PFSK-1 (cell line): ENCODE measurements at regions not wholly inside any gene's neighbourhood (a gene's known extent, or its start where the extent isn't known, plus 50 kb on each side); places are given as distances from the start of the nearest gene placed in this dataset.

Source experiments
- FOXP2 ChIP-seq: optimal IDR thresholded peaks from 2 replicates; pipeline ENCODE3; 2011; ENCODE audit warnings: borderline replicate concordance, control low read depth, inconsistent platforms; ENCODE audit not compliant: insufficient read depth; ENCODE audit errors: extremely low read length, extremely low read depth
- POLR2AphosphoS5 ChIP-seq: IDR thresholded peaks from 2 replicates; pipeline ENCODE4 v1.6.1; 2012; ENCODE audit warnings: low read depth, mild to moderate bottlenecking, control low read depth, low read length, moderate library complexity
- REST ChIP-seq, 2 experiments: IDR thresholded peaks; 2 replicates each; pipeline versions ENCODE4 v1.6.1 to v1.8.0; 2011 to 2012; ENCODE audit warnings: low read depth in 2 of 2, low read length in 2 of 2, control low read depth in 1 of 2, inconsistent platforms in 1 of 2, mild to moderate bottlenecking in 1 of 2, moderate library complexity in 1 of 2; ENCODE audit not compliant: insufficient read depth in 1 of 2
- SIN3A ChIP-seq: IDR thresholded peaks from 2 replicates; pipeline ENCODE4 v1.6.1; 2012; ENCODE audit warnings: mild to moderate bottlenecking, low read length, moderate library complexity, borderline replicate concordance; ENCODE audit not compliant: insufficient read depth
- TAF1 ChIP-seq: IDR thresholded peaks from 2 replicates; pipeline ENCODE4 v1.6.1; 2012; ENCODE audit warnings: low read length, control low read depth, borderline replicate concordance; ENCODE audit not compliant: insufficient read depth

DNA sequence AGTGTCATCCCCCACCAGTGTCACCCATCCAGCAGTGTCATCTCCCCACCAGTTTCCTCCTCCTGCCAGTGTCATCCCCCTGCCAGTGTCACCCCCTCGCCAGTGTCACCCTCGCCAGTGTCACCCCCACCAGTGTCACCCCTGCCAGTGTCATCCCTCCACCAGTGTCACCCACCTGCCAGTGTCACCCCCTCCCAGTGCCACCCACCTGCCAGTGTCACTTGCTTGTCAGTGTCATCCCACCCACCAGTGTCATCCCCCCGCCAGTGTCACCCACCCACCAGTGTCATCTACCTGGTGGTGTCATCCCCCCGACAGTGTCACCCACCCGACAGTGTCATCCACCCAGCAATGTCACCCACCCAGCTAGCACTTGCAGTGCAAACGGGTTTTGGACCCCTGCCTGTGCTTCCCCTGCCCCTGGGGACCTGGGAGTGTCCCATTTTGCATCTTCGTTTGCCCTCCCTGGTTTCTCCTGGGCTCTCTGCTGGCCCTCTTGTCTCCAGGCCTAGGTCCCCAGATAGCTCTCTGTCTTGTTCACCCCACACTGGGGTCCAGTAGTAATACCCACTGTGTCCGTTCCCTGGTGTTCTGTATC is 99.8 kb upstream of the PRR20G start:
- TF ChIP-seq REST (IDR thresholded peaks at IDR 0.05; ENCODE audit: insufficient read depth in 1 of 2, low read depth in 2 of 2, low read length in 2 of 2) (no peak), POLR2AphosphoS5 (no peak), TAF1 (no peak), SIN3A (no peak), FOXP2 (no peak)
